D721Med (cell line): ENCODE measurements at regions not wholly inside any gene's neighbourhood (a gene's known extent, or its start where the extent isn't known, plus 50 kb on each side); places are given as distances from the start of the nearest gene placed in this dataset.

Source experiments
- DNase-seq: peaks from one replicate; pipeline ENCODE4 v3.0.0; 2011; ENCODE audit warnings: low spot score; ENCODE audit not compliant: insufficient read length
- FAIRE-seq: peaks from 2 replicates; lab custom pipeline; 2011; peaks lifted over from hg19 to GRCh38; lab: Jason Lieb, UNC
- CTCF ChIP-seq: IDR thresholded peaks from 2 replicates; pipeline ENCODE4 v1.5.1; 2012; ENCODE audit warnings: mild to moderate bottlenecking, control low read depth; ENCODE audit not compliant: insufficient read depth; ENCODE audit errors: missing control alignments

DNA sequence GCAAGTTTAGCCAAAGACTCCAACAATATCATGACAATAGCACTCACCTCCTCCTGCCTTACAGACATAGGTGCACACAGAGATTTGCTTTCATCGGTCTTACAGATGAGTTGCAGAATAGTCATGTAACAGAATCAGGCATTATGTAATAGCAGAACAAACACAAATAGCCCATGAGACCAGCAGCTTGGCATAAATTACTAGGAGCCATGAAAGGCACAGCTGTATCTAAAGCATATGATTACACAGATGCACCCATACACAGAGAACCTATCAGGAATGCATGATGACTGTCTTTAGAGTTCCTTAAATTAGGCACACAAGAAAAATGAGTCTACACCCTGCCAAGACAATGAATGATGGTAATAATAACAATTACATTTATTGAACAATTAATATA lies 342.0 kb upstream of the XYLT1 start:
- no peak for DNase-seq
- no peak for TF ChIP-seq CTCF
- FAIRE-seq, result no peak

- TF ChIP-seq CTCF, result no peak
- FAIRE-seq, result no peak
- DNase-seq, result no peak
Observed at GRCh38 chr16:17804857-17805256, 334.1 kb upstream of the XYLT1 start.

GRCh38 chr16:17803625-17804410 lies 333.1 kb upstream of the XYLT1 start:
- DNase-seq (no peak), FAIRE-seq (no peak)
- TF ChIP-seq CTCF, result no peak

GRCh38 chr16:17802571-17802970 lies 331.8 kb upstream of the XYLT1 start:
- FAIRE-seq, result no peak

GRCh38 chr16:17801068-17801467 lies 330.3 kb upstream of the XYLT1 start:
- FAIRE-seq, result no peak
- DNase-seq, result no peak
- TF ChIP-seq CTCF, result no peak

More at GRCh38 chr16:17802571-17802970, 331.8 kb upstream of the XYLT1 start:
- no peak for TF ChIP-seq CTCF
- no peak for DNase-seq

- DNase-seq, result no peak
- no peak for FAIRE-seq
- no peak for TF ChIP-seq CTCF
Observed at GRCh38 chr16:17798716-17799115, 328.0 kb upstream of the XYLT1 start.

DNA sequence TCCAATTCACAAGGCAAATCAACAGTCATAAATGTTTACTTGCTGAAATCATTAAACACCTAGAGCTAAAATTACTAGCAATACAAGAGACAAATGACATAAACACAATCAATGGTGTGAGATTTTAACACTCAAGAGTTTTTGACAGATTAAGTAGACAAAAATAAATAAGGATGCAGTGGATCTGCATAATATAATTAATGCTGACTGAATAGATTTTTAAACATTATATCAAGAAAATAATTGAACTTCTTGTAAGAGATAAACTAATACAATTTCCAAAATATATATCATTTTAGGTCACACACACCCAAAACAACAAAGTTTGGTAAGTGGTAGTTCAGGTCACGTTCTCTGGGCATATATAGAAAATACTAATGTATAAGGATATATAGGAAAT lies 322.6 kb upstream of the XYLT1 start:
- DNase-seq (no peak), FAIRE-seq (no peak)
- no peak for TF ChIP-seq CTCF
